GM23338 (cell line): ENCODE measurements at regions not wholly inside any gene's neighbourhood (a gene's known extent, or its start where the extent isn't known, plus 50 kb on each side); places are given as distances from the start of the nearest gene placed in this dataset.

Source experiments
- CREB1 ChIP-seq: fragments of 250-450 bp; sonication (Bioruptor Pico); IDR thresholded peaks from 2 replicates; pipeline ENCODE4 v1.5.0; 2020; ENCODE audit warnings: low read depth, mild to moderate bottlenecking, moderate library complexity
- CTCF ChIP-seq, 2 experiments: fragments of 200-600 bp in 1 of 2; sonication (generic) in 1 of 2; conservative IDR thresholded peaks; 2 replicates each; pipeline versions ENCODE4 v1.5.1 to v1.6.1; 2016 to 2017; ENCODE audit warnings: antibody characterized with exemption in 2 of 2, low read depth in 2 of 2, mild to moderate bottlenecking in 2 of 2, moderate library complexity in 1 of 2
- ETS1 ChIP-seq: IDR thresholded peaks from 2 replicates; pipeline ENCODE4 v1.6.1; 2016; ENCODE audit warnings: antibody characterized with exemption
- EZH2 ChIP-seq: fragments of 200-600 bp; sonication (generic); IDR thresholded peaks from one replicate; pipeline ENCODE4 v1.8.0; 2017; ENCODE audit warnings: antibody characterized with exemption, mild to moderate bottlenecking, low read depth; ENCODE audit not compliant: unreplicated experiment
- POLR2AphosphoS5 ChIP-seq: IDR thresholded peaks from 2 replicates; pipeline ENCODE4 v1.6.1; 2016; ENCODE audit warnings: antibody characterized with exemption, low read depth
- TF ChIP-seq, protein P1 (sequence below): IDR thresholded peaks from one replicate; pipeline ENCODE4 v1.6.1; 2018; ENCODE audit warnings: antibody characterized with exemption; ENCODE audit not compliant: unreplicated experiment

- TF ChIP-seq CTCF (conservative IDR thresholded peaks at IDR 0.05; ENCODE audit: low read depth in 2 of 2) = peak in 1 of 2 experiments; percentile 34; a peak in 1 of 4 replicates
- TF ChIP-seq POLR2AphosphoS5 = no peak
- no peak for TF ChIP-seq ETS1
- TF ChIP-seq EZH2 = no peak
- TF ChIP-seq, protein P1, sequence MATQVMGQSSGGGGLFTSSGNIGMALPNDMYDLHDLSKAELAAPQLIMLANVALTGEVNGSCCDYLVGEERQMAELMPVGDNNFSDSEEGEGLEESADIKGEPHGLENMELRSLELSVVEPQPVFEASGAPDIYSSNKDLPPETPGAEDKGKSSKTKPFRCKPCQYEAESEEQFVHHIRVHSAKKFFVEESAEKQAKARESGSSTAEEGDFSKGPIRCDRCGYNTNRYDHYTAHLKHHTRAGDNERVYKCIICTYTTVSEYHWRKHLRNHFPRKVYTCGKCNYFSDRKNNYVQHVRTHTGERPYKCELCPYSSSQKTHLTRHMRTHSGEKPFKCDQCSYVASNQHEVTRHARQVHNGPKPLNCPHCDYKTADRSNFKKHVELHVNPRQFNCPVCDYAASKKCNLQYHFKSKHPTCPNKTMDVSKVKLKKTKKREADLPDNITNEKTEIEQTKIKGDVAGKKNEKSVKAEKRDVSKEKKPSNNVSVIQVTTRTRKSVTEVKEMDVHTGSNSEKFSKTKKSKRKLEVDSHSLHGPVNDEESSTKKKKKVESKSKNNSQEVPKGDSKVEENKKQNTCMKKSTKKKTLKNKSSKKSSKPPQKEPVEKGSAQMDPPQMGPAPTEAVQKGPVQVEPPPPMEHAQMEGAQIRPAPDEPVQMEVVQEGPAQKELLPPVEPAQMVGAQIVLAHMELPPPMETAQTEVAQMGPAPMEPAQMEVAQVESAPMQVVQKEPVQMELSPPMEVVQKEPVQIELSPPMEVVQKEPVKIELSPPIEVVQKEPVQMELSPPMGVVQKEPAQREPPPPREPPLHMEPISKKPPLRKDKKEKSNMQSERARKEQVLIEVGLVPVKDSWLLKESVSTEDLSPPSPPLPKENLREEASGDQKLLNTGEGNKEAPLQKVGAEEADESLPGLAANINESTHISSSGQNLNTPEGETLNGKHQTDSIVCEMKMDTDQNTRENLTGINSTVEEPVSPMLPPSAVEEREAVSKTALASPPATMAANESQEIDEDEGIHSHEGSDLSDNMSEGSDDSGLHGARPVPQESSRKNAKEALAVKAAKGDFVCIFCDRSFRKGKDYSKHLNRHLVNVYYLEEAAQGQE = no peak
- TF ChIP-seq CREB1 (CRISPR knock-in tag) = no peak
Measured at GRCh38 chr7:21023841-21024484, 237.3 kb upstream of the SP8 start.
